HG02981 (cell line): ENCODE measurements at regions not wholly inside any gene's neighbourhood (a gene's known extent, or its start where the extent isn't known, plus 50 kb on each side); places are given as distances from the start of the nearest gene placed in this dataset.

ENCODE experiments used
- ATAC-seq: cut with Tn5 transposase; IDR thresholded peaks from one replicate; pipeline ENCODE4 v1.9.1; 2021; ENCODE audit warnings: mild to moderate bottlenecking, moderate library complexity; ENCODE audit not compliant: unreplicated experiment

- no peak for ATAC-seq
Observed at GRCh38 chr12:25058012-25058411, 109.1 kb upstream of the BCAT1 start.

- peak; percentile 20 for ATAC-seq
Observed at GRCh38 chr12:25056486-25057130, 107.7 kb upstream of the BCAT1 start.

- ATAC-seq = no peak
Observed at GRCh38 chr12:25056011-25056410, 107.1 kb upstream of the BCAT1 start.

- ATAC-seq = no peak
Observed at GRCh38 chr12:25054783-25055144, 105.9 kb upstream of the BCAT1 start.

GRCh38 chr12:25054076-25054782, 105.3 kb upstream of the BCAT1 start:
- no peak for ATAC-seq

GRCh38 chr12:25052914-25053211, 104.0 kb upstream of the BCAT1 start:
- ATAC-seq = no peak

- ATAC-seq = peak; percentile 64
Observed at GRCh38 chr12:25052196-25052913, 103.5 kb upstream of the BCAT1 start.

- ATAC-seq = peak; percentile 60
Observed at GRCh38 chr12:25051656-25052195, 102.8 kb upstream of the BCAT1 start.

GRCh38 chr12:25051171-25051570, 102.3 kb upstream of the BCAT1 start:
- no peak for ATAC-seq

GRCh38 chr12:25045869-25046268, 97.0 kb upstream of the BCAT1 start:
- no peak for ATAC-seq

GRCh38 chr12:25041006-25041741, 92.3 kb upstream of the BCAT1 start:
- ATAC-seq = peak; percentile 65

- no peak for ATAC-seq
Observed at GRCh38 chr12:25040593-25040992, 91.7 kb upstream of the BCAT1 start.

GRCh38 chr12:25034676-25035075, 85.8 kb upstream of the BCAT1 start:
- ATAC-seq = no peak

GRCh38 chr12:25025951-25026490, 77.1 kb upstream of the BCAT1 start:
- no peak for ATAC-seq

- no peak for ATAC-seq
Observed at GRCh38 chr12:25025260-25025659, 76.4 kb upstream of the BCAT1 start.

GRCh38 chr12:25023808-25024207, 74.9 kb upstream of the BCAT1 start:
- peak; percentile 42 for ATAC-seq

GRCh38 chr12:25020621-25021243, 71.8 kb upstream of the BCAT1 start:
- ATAC-seq = peak; percentile 85

GRCh38 chr12:25018146-25018545, 69.2 kb upstream of the BCAT1 start:
- no peak for ATAC-seq

- ATAC-seq = no peak
Observed at GRCh38 chr12:25017336-25017735, 68.4 kb upstream of the BCAT1 start.

GRCh38 chr12:25014961-25015360, 66.1 kb upstream of the BCAT1 start:
- no peak for ATAC-seq

- ATAC-seq = no peak
Observed at GRCh38 chr12:25013061-25013460, 64.2 kb upstream of the BCAT1 start.
